Neural cell (in vitro differentiated cells): ENCODE measurements at regions not wholly inside any gene's neighbourhood (a gene's known extent, or its start where the extent isn't known, plus 50 kb on each side); places are given as distances from the start of the nearest gene placed in this dataset.

Source experiments
- H2AFZ ChIP-seq: fragments of 200-600, 300-800 bp; sonication (generic), shearing (Covaris generic); 2 replicates; pipeline ENCODE4 v1.6.0; 2014; ENCODE audit warnings: low read depth, mild to moderate bottlenecking, antibody characterized with exemption, low read length, moderate library complexity
- H3F3A ChIP-seq: fragments of 200-600 bp; shearing (Covaris generic); 2 replicates; pipeline ENCODE4 v1.6.1; 2016; ENCODE audit warnings: mild to moderate bottlenecking, moderate library complexity, mixed read lengths, antibody characterized with exemption, low read length; ENCODE audit not compliant: insufficient read depth, poor library complexity, severe bottlenecking
- H3K27ac ChIP-seq: fragments of 200-600, 300-800 bp; sonication (generic), shearing (Covaris generic); 2 replicates; pipeline ENCODE4 v1.5.1; 2014; ENCODE audit warnings: mild to moderate bottlenecking, low read length, moderate library complexity
- H3K27me3 ChIP-seq: fragments of 300-800, 200-600 bp; sonication (generic), shearing (Covaris generic); 2 replicates; pipeline ENCODE4 v1.6.0; 2014; ENCODE audit warnings: mild to moderate bottlenecking, low read depth, low read length, moderate library complexity; ENCODE audit not compliant: insufficient read depth
- H3K36me3 ChIP-seq: fragments of 300-800, 200-600 bp; sonication (generic), shearing (Covaris generic); 2 replicates; pipeline ENCODE4 v1.5.1; 2014; ENCODE audit warnings: mild to moderate bottlenecking, antibody characterized with exemption, low read length, moderate library complexity; ENCODE audit not compliant: insufficient read depth
- H3K4me2 ChIP-seq: fragments of 300-800, 200-600 bp; sonication (generic), shearing (Covaris generic); 2 replicates; pipeline ENCODE4 v1.6.0; 2014; ENCODE audit warnings: mild to moderate bottlenecking, low read length
- H3K4me3 ChIP-seq: fragments of 300-800, 200-600 bp; sonication (generic), shearing (Covaris generic); 2 replicates; pipeline ENCODE4 v1.5.1; 2014; ENCODE audit warnings: mild to moderate bottlenecking, low read length, moderate library complexity
- H3K79me2 ChIP-seq: fragments of 200-600 bp; shearing (Covaris generic); replicated peaks from 2 replicates; pipeline ENCODE4 v1.6.0; 2014; ENCODE audit warnings: mild to moderate bottlenecking, low read length, moderate library complexity; ENCODE audit not compliant: insufficient read depth
- H3K9ac ChIP-seq: fragments of 300-800, 200-600 bp; sonication (generic), shearing (Covaris generic); 2 replicates; pipeline ENCODE4 v1.6.1; 2016; ENCODE audit warnings: mild to moderate bottlenecking, low read length, mixed read lengths
- H3K9me2 ChIP-seq: fragments of 200-600 bp; shearing (Covaris generic); 2 replicates; pipeline ENCODE4 v1.6.1; 2016; ENCODE audit warnings: mild to moderate bottlenecking, low read length, mixed read lengths; ENCODE audit not compliant: insufficient read depth
- H3K9me3 ChIP-seq: fragments of 200-600, 300-800 bp; sonication (generic), shearing (Covaris generic); 2 replicates; pipeline ENCODE4 v1.6.1; 2016; ENCODE audit warnings: mild to moderate bottlenecking, mixed run types, low read length, moderate library complexity, mixed read lengths
- H4K20me1 ChIP-seq: fragments of 200-600 bp; shearing (Covaris generic); 2 replicates; pipeline ENCODE4 v1.6.1; 2016; ENCODE audit warnings: mild to moderate bottlenecking, mixed run types; ENCODE audit not compliant: insufficient read depth
- EP300 ChIP-seq: fragments of 450-650 bp; conservative IDR thresholded peaks from 2 replicates; pipeline ENCODE4 v1.6.1; 2014; ENCODE audit warnings: antibody characterized with exemption, mild to moderate bottlenecking, moderate library complexity; ENCODE audit not compliant: poor library complexity, severe bottlenecking
- EZH2 ChIP-seq: fragments of 200-600, 300-800 bp; shearing (Covaris generic), sonication (generic); IDR thresholded peaks from 2 replicates; pipeline ENCODE4 v1.6.1; 2014; ENCODE audit warnings: antibody characterized with exemption, low read length, borderline replicate concordance, mild to moderate bottlenecking; ENCODE audit not compliant: insufficient read depth, poor library complexity, severe bottlenecking
- MXI1 ChIP-seq: fragments of 450-650 bp; conservative IDR thresholded peaks from 2 replicates; pipeline ENCODE4 v1.6.1; 2014; ENCODE audit warnings: antibody characterized with exemption, mild to moderate bottlenecking; ENCODE audit not compliant: poor library complexity, severe bottlenecking
- POLR2AphosphoS5 ChIP-seq: IDR thresholded peaks from 2 replicates; pipeline ENCODE4 v1.6.1; 2012
- RAD21 ChIP-seq: fragments of 450-650 bp; conservative IDR thresholded peaks from 2 replicates; pipeline ENCODE4 v1.6.1; 2014; ENCODE audit warnings: antibody characterized with exemption, mild to moderate bottlenecking, moderate library complexity
- REST ChIP-seq: IDR thresholded peaks from 2 replicates; pipeline ENCODE4 v1.6.1; 2012; ENCODE audit warnings: borderline replicate concordance
- SMC3 ChIP-seq: fragments of 450-650 bp; conservative IDR thresholded peaks from 2 replicates; pipeline ENCODE4 v1.6.1; 2014; ENCODE audit warnings: antibody characterized with exemption, mild to moderate bottlenecking, moderate library complexity; ENCODE audit not compliant: poor library complexity
- TAF1 ChIP-seq: IDR thresholded peaks from 2 replicates; pipeline ENCODE4 v1.6.1; 2012; ENCODE audit warnings: low read depth
- TF ChIP-seq, protein P1 (sequence below): fragments of 450-650 bp; IDR thresholded peaks from 2 replicates; pipeline ENCODE4 v1.5.1; 2014; ENCODE audit warnings: antibody characterized with exemption, mild to moderate bottlenecking, moderate library complexity; ENCODE audit not compliant: poor library complexity, severe bottlenecking

DNA sequence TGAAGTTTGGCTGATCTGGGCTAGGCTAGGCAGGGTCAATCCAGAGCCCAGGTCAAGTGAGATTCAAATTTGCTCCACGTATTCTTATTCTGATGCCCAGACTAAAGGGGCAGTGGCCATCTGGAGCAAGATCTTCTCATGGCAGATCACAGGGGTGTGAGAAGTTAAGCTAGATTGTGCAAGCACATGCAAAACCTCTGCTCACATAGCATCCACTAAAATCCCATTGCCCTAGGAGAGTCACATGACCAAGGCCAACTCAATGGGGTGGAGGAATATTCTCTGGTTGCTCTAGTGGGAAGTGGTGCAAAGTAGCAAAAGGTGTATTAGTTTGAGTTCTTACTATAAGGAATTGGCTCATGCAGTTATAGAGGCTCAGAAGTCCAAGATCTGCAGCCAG is 318.4 kb upstream of the ASIC2 start (continued):
- TF ChIP-seq TAF1 (no peak), MXI1 (no peak)

DNA sequence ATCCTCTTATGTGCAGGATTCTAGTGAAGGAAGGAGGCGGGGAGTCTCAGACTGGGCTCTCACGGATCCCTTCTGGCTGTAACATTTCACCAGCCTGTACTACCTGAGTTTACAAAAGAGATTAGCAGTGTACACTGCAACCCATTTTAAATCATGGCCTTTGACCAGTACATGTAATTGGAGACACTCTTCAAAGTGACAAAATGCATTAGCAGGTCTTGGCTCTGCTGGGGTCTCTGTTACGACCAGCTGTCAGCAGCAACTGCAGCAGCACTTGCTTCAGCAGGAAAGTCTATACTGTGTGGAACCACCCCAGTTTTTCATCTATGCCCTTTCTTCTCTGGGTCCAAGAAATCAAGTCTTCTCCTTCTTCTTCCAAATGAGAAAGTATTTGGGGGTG is 322.8 kb upstream of the ASIC2 start:
- Histone ChIP-seq H3K27me3 (no peaks in the 10 kb centered on the region), H3K4me3 (no peak overlapping the region), H2AFZ (no peak overlapping the region), H3K4me2 (no peak overlapping the region), H3K9me2 (no peaks in the 10 kb centered on the region), H3K9ac (no peak overlapping the region), H3F3A (no peaks in the 10 kb centered on the region), H3K9me3 (no peaks in the 10 kb centered on the region), H4K20me1 (no peaks in the 10 kb centered on the region), H3K79me2 (no peaks in the 10 kb centered on the region), H3K27ac (no peak overlapping the region), H3K36me3 (no peaks in the 10 kb centered on the region)
- TF ChIP-seq POLR2AphosphoS5 (no peak), EP300 (no peak)

DNA sequence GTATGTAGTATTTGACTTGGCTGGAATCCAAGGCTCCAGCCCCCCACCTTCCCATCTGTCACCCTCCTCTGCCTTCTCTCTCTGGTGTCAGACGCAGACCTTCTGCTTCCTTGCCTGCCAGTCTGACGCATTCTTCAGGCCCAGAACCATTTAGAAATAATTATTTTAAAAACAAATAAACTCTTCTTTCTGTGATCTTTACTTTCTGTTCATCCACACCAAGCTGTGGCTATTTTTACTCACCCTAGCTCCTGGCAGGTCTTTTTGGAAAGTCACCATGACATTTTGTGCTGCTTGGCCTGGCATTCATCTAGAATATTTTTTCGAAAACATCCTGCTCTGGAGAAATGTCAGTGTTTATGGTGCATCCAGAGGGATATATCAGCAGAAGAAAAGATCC is 330.7 kb upstream of the ASIC2 start:
- Histone ChIP-seq H3F3A (no peaks in the 10 kb centered on the region), H2AFZ (no peak overlapping the region), H3K9me3 (no peaks in the 10 kb centered on the region), H3K79me2 (no peaks in the 10 kb centered on the region), H4K20me1 (no peaks in the 10 kb centered on the region), H3K9ac (no peak overlapping the region), H3K4me3 (no peak overlapping the region), H3K9me2 (no peaks in the 10 kb centered on the region), H3K27me3 (no peaks in the 10 kb centered on the region), H3K27ac (no peak overlapping the region), H3K36me3 (no peaks in the 10 kb centered on the region), H3K4me2 (no peak overlapping the region)
- TF ChIP-seq RAD21 (no peak), MXI1 (no peak), EZH2 (no peak), TAF1 (no peak), POLR2AphosphoS5 (no peak), EP300 (no peak), SMC3 (no peak), REST (no peak)
- TF ChIP-seq, protein P1, sequence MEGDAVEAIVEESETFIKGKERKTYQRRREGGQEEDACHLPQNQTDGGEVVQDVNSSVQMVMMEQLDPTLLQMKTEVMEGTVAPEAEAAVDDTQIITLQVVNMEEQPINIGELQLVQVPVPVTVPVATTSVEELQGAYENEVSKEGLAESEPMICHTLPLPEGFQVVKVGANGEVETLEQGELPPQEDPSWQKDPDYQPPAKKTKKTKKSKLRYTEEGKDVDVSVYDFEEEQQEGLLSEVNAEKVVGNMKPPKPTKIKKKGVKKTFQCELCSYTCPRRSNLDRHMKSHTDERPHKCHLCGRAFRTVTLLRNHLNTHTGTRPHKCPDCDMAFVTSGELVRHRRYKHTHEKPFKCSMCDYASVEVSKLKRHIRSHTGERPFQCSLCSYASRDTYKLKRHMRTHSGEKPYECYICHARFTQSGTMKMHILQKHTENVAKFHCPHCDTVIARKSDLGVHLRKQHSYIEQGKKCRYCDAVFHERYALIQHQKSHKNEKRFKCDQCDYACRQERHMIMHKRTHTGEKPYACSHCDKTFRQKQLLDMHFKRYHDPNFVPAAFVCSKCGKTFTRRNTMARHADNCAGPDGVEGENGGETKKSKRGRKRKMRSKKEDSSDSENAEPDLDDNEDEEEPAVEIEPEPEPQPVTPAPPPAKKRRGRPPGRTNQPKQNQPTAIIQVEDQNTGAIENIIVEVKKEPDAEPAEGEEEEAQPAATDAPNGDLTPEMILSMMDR = no peak
